ENCODE measurements at regions not wholly inside any gene's neighbourhood (a gene's known extent, or its start where the extent isn't known, plus 50 kb on each side); places are given as distances from the start of the nearest gene placed in this dataset.

DNA sequence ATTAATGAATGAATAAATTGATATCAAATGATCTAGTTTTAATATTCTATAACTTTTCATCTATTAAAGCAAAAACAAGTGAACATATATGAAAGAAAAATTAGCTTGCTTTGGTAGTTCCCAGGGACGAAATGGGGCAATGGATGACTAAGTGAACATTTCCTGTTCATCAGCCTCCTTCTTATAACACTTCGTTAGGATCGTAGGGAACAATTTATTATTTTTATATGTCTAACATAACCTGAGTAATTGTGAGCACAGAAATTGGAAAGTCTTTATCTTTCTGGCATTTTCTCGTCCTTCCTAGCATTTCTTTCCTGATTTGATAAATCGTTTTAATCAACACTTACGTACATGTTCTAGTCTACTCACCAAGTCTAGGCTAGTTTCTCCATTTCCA lies 59.1 kb upstream of the PPP1R3C start:
- DNase-seq (ENCODE audit: low read depth in 2 of 3, low spot score in 1 of 3), result no peak

DNA sequence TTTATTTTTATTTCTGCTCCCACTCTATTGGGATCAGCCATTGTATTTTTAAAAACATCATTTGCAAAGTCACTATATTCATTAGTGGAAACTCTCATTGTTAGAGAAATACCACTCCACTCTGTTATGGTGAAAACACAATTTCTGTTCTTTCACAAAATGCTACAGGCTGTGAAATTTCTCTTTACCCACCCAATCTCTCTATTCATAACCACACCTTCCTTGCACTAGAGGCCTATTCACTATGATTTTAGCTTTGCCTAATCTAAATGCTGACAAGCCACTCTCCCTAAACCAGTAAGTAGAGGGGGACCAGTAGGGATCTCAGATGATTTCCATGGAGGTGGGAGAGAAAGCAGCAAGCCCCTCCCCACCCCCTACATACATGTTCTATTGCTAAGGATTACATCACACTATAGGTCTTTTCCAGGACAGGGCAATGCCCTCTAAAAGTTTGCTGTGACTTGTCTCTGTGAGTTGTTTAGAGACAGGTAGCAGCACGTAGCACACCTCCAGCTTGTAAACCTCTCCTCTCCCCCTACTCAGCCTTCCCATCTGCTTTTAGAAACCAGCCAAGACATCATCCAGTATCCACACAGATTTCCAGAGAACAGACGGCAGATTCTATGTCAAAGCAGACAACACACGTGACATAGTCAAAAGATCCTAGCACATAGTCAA lies 58.3 kb upstream of the PPP1R3C start:
- DNase-seq (ENCODE audit: low read depth in 2 of 3, low spot score in 1 of 3), result no peak

DNA sequence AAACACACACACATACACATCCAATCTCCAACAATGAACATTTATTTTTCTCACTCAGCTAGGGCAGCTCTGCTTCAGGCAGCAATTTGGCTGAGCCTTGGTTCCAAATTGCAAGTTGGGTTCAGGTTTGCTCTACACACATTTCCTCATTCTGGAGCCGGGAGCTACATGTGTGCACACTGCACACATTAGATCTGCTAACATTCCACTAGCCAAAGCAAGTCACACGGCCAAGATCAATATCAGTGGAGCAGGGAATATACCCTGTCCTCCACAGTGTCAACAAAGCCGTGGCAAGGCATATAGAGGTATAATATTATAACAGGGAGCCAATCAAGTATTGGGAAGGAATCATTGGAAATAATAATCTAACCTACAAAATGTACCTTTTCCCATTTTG lies 57.5 kb upstream of the PPP1R3C start:
- no peak for DNase-seq (ENCODE audit: low read depth in 2 of 3, low spot score in 1 of 3)

DNA sequence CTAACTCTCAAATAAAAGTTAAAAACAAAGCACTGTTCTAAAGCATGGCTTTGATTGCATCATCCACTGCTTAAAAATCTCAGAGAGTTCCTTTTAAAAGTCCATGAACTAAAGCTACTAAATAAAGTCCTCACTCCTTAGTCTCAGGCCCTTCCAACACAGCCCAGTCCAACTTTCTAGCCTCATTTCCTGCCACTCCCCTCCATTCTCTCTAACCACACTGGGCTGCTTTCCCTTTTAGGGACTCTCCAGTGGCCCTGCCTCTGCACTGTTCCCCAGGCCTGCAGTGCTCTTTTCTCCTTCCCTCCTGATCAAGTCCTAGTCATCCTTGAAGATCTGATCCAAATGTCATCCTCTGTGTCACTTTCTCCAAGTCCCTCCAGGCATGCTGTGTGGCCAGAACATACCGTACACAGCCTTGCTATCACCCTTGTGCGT lies 56.9 kb upstream of the PPP1R3C start:
- DNase-seq (ENCODE audit: low read depth in 2 of 3, low spot score in 1 of 3), result no peak

DNA sequence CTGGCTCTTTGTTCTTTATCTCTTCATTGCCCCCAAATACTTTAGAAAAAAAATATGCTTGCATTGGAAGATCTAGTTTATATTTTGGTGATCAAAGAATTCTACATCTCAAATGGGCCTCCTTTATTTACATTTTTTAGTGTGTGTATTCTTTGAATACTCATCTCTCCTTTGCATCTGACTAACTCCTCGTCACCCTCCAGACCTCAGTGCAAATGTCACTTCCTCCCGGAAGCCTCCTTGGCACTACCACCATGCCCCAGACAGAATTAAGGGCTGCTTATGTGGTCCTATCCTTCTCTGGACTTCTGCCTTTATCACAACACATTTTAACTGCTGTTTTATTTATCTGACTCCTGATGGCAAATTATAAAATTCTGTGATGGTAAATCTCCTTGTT lies 52.0 kb upstream of the PPP1R3C start:
- DNase-seq (ENCODE audit: low read depth in 2 of 3, low spot score in 1 of 3), result no peak

DNA sequence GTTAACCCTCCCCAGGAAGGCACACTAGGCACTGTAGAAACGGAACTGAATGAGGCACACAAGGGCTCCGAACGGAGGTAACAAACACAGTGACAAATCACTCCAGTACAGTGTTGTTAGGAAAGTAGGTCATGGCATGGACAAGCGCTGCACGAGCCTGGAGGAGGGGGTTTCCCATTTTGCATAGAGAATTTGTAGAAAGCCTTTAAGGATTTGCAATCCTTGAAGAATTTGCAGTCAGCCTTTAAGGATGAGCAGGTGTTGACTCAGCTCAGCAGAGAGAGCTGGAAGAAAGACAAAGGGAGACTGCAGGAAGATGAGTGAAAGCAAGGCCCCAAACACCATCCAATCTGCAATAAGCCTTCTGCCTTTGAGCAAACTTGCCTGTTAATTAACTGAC lies 51.1 kb upstream of the PPP1R3C start:
- no peak for DNase-seq (ENCODE audit: low read depth in 2 of 3, low spot score in 1 of 3)

DNA sequence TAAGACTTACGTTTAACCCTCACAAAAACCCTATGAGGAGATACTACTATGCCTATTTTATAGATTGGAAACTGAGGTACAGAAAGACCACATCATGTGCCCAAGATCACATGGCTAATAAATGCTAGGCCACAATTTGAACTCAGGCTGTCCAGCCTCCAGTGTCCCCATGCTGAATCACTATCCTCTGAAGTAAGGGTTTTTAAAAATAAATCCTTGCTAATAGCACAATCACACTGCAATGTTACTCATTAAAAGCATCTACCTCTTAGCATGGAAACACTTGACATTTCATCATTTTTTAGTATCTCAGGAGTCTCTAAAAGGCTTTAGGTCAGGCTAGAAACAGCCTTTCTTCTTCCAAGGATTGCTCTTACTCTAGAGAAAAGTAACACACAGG lies 50.0 kb upstream of the PPP1R3C start:
- DNase-seq (ENCODE audit: low read depth in 2 of 3, low spot score in 1 of 3), result no peak

All from stimulated activated CD4-positive, alpha-beta T cell treated with anti-CD3 and anti-CD28 coated beads, Interleukin-12 subunit alpha, Interleukin-12 subunit beta, amount 100 ng/mL, for 48 hours (primary cell).